ENCODE measurements at regions not wholly inside any gene's neighbourhood (a gene's known extent, or its start where the extent isn't known, plus 50 kb on each side); places are given as distances from the start of the nearest gene placed in this dataset.

DNA sequence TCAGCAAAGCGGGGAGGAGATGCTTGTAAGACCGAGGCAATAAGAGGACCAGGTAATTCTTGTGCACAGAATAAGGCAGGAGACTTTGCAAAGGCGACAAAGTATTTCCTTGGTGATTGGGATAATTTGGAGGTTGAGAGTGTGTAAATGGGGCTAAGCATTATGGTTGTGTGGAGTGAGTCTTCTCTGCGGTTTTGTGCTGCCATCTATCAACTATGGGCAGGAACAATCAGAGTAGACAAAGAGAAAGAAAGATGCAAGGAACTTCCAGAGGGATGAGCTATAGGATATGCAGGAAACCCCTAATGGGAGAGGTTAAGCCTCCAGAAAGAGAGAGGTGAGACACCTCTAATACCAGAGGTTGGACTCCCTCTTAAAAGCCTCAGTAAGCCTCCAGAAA lies 339.8 kb downstream of the PAPSS1 start:
- TF ChIP-seq, protein P1, sequence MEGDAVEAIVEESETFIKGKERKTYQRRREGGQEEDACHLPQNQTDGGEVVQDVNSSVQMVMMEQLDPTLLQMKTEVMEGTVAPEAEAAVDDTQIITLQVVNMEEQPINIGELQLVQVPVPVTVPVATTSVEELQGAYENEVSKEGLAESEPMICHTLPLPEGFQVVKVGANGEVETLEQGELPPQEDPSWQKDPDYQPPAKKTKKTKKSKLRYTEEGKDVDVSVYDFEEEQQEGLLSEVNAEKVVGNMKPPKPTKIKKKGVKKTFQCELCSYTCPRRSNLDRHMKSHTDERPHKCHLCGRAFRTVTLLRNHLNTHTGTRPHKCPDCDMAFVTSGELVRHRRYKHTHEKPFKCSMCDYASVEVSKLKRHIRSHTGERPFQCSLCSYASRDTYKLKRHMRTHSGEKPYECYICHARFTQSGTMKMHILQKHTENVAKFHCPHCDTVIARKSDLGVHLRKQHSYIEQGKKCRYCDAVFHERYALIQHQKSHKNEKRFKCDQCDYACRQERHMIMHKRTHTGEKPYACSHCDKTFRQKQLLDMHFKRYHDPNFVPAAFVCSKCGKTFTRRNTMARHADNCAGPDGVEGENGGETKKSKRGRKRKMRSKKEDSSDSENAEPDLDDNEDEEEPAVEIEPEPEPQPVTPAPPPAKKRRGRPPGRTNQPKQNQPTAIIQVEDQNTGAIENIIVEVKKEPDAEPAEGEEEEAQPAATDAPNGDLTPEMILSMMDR (IDR thresholded peaks at IDR 0.05; ENCODE audit: borderline replicate concordance, extremely low read depth, low read length, poor library complexity, severe bottlenecking) = no peak
- TF ChIP-seq EZH2 (IDR thresholded peaks at IDR 0.05; ENCODE audit: borderline replicate concordance, low read depth, low read length, severe bottlenecking) = no peak
